ENCODE measurements at regions not wholly inside any gene's neighbourhood (a gene's known extent, or its start where the extent isn't known, plus 50 kb on each side); places are given as distances from the start of the nearest gene placed in this dataset.

- DNase-seq: no peak
These were observed 537.4 kb downstream of the MN1 start for GRCh38 chr22:27264184-27264583.

- no peak for DNase-seq
These were observed 534.4 kb downstream of the MN1 start for GRCh38 chr22:27267145-27267544.

GRCh38 chr22:27269751-27270543 lies 531.6 kb downstream of the MN1 start:
- DNase-seq: no peak

- no peak for DNase-seq
These were observed 530.6 kb downstream of the MN1 start for GRCh38 chr22:27270818-27271510.

- no peak for DNase-seq
These were observed 528.1 kb downstream of the MN1 start for GRCh38 chr22:27273436-27273835.

- no peak for DNase-seq
These were observed 527.7 kb downstream of the MN1 start for GRCh38 chr22:27273853-27274252.

GRCh38 chr22:27274770-27275449 lies 526.6 kb downstream of the MN1 start:
- no peak for DNase-seq

- DNase-seq: no peak
These were observed 522.6 kb downstream of the MN1 start for GRCh38 chr22:27278946-27279345.

- no peak for DNase-seq
These were observed 518.3 kb downstream of the MN1 start for GRCh38 chr22:27283240-27283639.

- DNase-seq: no peak
These were observed 517.8 kb downstream of the MN1 start for GRCh38 chr22:27283714-27284113.

GRCh38 chr22:27284324-27284723 lies 517.2 kb downstream of the MN1 start:
- DNase-seq: no peak

GRCh38 chr22:27286711-27287110 lies 514.8 kb downstream of the MN1 start:
- no peak for DNase-seq

- no peak for DNase-seq
These were observed 508.8 kb downstream of the MN1 start for GRCh38 chr22:27292542-27293299.

GRCh38 chr22:27293721-27294445 lies 507.7 kb downstream of the MN1 start:
- no peak for DNase-seq

GRCh38 chr22:27295040-27295439 lies 506.5 kb downstream of the MN1 start:
- no peak for DNase-seq

GRCh38 chr22:27295605-27296004 lies 506.0 kb downstream of the MN1 start:
- no peak for DNase-seq

- no peak for DNase-seq
These were observed 505.4 kb downstream of the MN1 start for GRCh38 chr22:27296091-27296675.

- DNase-seq: no peak
These were observed 504.4 kb downstream of the MN1 start for GRCh38 chr22:27297125-27297524.

- DNase-seq: no peak
These were observed 503.2 kb downstream of the MN1 start for GRCh38 chr22:27298332-27298731.

- no peak for DNase-seq
These were observed 502.8 kb downstream of the MN1 start for GRCh38 chr22:27298742-27299141.

GRCh38 chr22:27299181-27300085 lies 502.1 kb downstream of the MN1 start:
- no peak for DNase-seq
